Lower lobe of right lung (tissue), 2 donors: ENCODE measurements at regions not wholly inside any gene's neighbourhood (a gene's known extent, or its start where the extent isn't known, plus 50 kb on each side); places are given as distances from the start of the nearest gene placed in this dataset.
A peak's percentile ranks its signal among the peaks of the same experiment; 100 is the strongest.
"Not testable (repeated sequence)": the region's sequence is repeated elsewhere in the genome, so short reads cannot be mapped to it uniquely, and the experiment has no call there.

ENCODE experiments used
- ATAC-seq, 2 donors: fragments of 200-7000 bp; cut with Tn5 transposase; one replicate each; pipeline ENCODE4 v1.9.1; 2020 to 2022; ENCODE audit warnings: mild to moderate bottlenecking in 2 of 2, moderate library complexity in 2 of 2
- DNase-seq: peaks from one replicate; pipeline ENCODE4 v3.0.0-alpha.2; 2020
- H3K27ac ChIP-seq: fragments of 200-600 bp; one replicate; pipeline ENCODE4 v1.8.0; 2022
- H3K27me3 ChIP-seq: fragments of 200-600 bp; one replicate; pipeline ENCODE4 v1.8.0; 2022; ENCODE audit warnings: low read depth
- H3K36me3 ChIP-seq: fragments of 200-600 bp; one replicate; pipeline ENCODE4 v1.8.0; 2022; ENCODE audit warnings: mild to moderate bottlenecking
- H3K4me1 ChIP-seq: fragments of 200-600 bp; one replicate; pipeline ENCODE4 v1.8.0; 2022
- H3K4me3 ChIP-seq: fragments of 200-600 bp; one replicate; pipeline ENCODE4 v1.8.0; 2022; ENCODE audit warnings: mild to moderate bottlenecking
- H3K9me3 ChIP-seq: fragments of 200-600 bp; one replicate; pipeline ENCODE4 v1.8.0; 2022
- intact Hi-C: fragments of 100-400 bp; cut with DNase I; formaldehyde crosslinking; loops from one replicate; pipeline ENCODE4 v1.11.0; 2022
- TF ChIP-seq, protein P1 (sequence below): fragments of 200-600 bp; IDR thresholded peaks from one replicate; pipeline ENCODE4 v1.8.0; 2022; ENCODE audit warnings: antibody characterized with exemption, mild to moderate bottlenecking
- donor health status: DM: no; HTN: yes; CAD: no; lungs with severe emphysema.

DNA sequence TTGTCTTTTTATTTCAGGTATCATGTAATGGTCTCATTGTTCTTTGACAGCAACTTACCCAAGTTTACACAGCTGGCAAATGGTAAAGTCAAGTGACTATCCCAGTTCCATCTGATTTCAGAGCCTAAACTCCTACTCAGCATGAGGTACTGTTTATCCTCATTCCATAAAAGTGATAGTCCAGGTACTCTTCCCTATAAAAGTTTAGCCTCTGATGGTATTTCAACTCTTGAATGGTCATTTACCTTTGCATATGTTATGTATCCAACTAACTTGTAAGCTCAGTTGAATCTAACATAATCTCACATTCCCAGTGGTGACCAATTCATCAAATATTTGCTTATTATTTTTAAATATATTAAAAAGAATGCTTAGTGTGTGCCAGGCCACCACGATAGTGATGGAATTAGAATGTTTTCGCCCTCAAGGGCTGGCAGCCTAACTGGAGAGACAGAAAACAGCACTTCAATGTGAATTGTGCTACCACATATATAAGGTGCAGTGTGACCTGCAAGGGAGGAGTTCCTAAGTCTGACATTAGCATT lies 307.1 kb downstream of the CTH start:
- ATAC-seq: no peak
- intact Hi-C loops: no loop called here
- TF ChIP-seq, protein P1, sequence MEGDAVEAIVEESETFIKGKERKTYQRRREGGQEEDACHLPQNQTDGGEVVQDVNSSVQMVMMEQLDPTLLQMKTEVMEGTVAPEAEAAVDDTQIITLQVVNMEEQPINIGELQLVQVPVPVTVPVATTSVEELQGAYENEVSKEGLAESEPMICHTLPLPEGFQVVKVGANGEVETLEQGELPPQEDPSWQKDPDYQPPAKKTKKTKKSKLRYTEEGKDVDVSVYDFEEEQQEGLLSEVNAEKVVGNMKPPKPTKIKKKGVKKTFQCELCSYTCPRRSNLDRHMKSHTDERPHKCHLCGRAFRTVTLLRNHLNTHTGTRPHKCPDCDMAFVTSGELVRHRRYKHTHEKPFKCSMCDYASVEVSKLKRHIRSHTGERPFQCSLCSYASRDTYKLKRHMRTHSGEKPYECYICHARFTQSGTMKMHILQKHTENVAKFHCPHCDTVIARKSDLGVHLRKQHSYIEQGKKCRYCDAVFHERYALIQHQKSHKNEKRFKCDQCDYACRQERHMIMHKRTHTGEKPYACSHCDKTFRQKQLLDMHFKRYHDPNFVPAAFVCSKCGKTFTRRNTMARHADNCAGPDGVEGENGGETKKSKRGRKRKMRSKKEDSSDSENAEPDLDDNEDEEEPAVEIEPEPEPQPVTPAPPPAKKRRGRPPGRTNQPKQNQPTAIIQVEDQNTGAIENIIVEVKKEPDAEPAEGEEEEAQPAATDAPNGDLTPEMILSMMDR: no peak
- no peak overlapping the region for H3K4me3 ChIP-seq
- H3K9me3 ChIP-seq: no peaks in the 10 kb centered on the region
- H3K36me3 ChIP-seq: no peaks in the 10 kb centered on the region
- no peak for DNase-seq
- no peak overlapping the region for H3K27ac ChIP-seq
- no peaks in the 10 kb centered on the region for H3K4me1 ChIP-seq
- H3K27me3 ChIP-seq: no peaks in the 10 kb centered on the region

DNA sequence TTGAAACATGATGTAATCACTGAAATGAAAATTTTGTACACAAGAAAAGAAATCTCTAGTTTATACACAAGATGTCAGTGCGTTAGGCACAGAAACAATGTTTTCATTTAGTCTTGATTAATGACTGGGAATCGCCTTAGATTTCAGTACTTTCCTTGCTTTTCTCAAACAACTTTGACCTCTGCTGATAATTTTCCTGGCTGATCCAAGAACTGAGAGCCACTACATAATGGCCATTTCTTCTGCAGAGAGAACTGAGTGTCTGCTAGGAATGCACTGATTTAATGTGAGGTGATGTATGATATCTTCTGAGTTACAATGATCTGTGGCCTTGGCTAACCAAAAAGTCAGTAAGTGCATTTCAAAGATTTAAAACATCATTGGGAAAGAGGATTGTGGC lies 308.1 kb downstream of the CTH start:
- ATAC-seq: peak; percentile 26 to 56
- no peak overlapping the region for H3K4me3 ChIP-seq
- no peaks in the 10 kb centered on the region for H3K9me3 ChIP-seq
- DNase-seq: no peak
- intact Hi-C loops: no loop called here
- H3K36me3 ChIP-seq: no peaks in the 10 kb centered on the region
- H3K27me3 ChIP-seq: no peaks in the 10 kb centered on the region
- no peak overlapping the region for H3K27ac ChIP-seq
- TF ChIP-seq, protein P1: no peak
- H3K4me1 ChIP-seq: no peaks in the 10 kb centered on the region

DNA sequence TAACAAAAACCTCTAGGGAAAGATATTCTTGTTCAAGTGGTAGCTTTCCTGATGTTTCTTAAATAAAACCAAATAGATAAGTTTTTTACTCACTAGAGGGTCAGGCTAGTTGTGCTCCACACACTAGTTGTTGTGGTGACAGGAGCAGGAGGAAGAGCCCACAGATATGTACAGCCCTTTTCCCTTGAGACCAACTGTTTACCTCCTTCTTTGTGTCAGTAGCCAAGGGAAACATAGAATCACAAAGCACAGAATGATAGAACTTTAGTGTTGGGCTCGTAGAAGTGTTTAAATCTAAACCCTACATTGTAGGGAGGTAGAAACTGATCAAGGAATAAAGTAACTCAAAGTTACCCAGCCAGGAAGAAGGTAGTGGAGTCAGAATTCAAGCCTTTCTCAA lies 309.0 kb downstream of the CTH start:
- Histone ChIP-seq H3K27ac (no peak overlapping the region), H3K9me3 (peaks cover 2% of the 10 kb centered on the region), H3K36me3 (no peaks in the 10 kb centered on the region), H3K4me1 (no peaks in the 10 kb centered on the region), H3K4me3 (no peak overlapping the region), H3K27me3 (no peaks in the 10 kb centered on the region)
- ATAC-seq: no peak
- TF ChIP-seq, protein P1: no peak
- DNase-seq: no peak
- intact Hi-C loops: loop anchor here (10.0 kb wide), 1 partner anchor 155 kb away; no protein-coding TSS in a partner anchor

DNA sequence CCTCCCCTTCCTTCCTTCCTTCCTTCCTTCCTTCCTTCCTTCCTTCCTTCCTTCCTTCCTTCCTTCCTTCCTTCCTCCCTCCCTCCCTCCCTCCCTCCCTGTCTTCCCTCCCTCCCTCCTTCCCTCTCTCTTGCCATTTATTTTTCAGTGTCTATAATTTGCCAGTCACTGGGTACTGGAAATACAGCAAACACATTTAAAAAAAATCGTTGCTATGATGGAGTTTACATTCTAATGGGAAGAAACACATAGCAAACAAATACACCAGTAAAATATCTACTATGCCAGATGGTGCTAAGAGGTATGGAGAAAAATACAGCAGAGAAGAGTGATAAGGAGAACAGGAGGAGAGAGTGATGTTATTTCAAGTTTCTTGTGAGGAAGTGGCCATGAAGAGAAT lies 309.5 kb downstream of the CTH start:
- no peak for ATAC-seq
- Histone ChIP-seq H3K4me1 (no peaks in the 10 kb centered on the region), H3K36me3 (no peaks in the 10 kb centered on the region), H3K4me3 (no peak overlapping the region), H3K27ac (no peak overlapping the region), H3K27me3 (no peaks in the 10 kb centered on the region), H3K9me3 (peaks cover 6% of the 10 kb centered on the region)
- TF ChIP-seq, protein P1: no peak
- DNase-seq: no peak
- intact Hi-C loops: loop anchor here (10.0 kb wide), 1 partner anchor 156 kb away; no protein-coding TSS in a partner anchor

DNA sequence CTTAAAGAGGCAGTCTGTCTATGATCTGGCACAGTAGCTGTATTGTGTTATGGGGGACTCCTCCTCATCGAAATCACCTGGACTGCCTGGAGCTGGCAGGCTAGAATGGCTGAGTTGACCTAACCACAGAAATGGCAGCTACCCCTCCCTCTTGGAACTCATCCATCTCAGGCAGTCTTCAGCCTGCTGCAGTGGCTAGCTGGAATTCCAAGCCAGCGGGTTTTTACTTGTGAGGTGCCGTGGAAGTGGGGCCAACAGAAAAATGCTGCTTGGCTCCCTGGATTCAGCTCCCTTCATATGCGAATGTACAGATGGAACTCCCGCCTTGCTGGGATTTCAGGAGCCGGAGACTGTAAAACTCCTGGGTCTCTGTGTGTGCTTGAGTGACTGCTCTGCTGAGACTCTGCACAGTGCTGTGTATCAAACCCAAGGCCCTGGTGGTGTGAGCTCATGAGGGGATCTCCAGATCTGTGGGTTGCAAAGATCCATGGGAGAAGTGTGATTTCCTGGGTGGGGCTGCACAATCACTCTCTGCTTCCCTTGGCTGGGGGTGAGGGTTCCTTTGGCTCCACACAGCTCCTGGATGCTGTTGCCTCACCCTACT lies 316.9 kb downstream of the CTH start:
- Histone ChIP-seq H3K27ac (no peak overlapping the region), H3K9me3 (peaks cover 18% of the 10 kb centered on the region), H3K4me3 (no peak overlapping the region), H3K36me3 (no peaks in the 10 kb centered on the region), H3K27me3 (no peaks in the 10 kb centered on the region), H3K4me1 (no peaks in the 10 kb centered on the region)
- ATAC-seq (peak in 1 of 2 donors; percentile 27), DNase-seq (no peak)
- intact Hi-C loops: loop anchor here (10.0 kb wide), 1 partner anchor 163 kb away; no protein-coding TSS in a partner anchor
- TF ChIP-seq, protein P1: no peak

DNA sequence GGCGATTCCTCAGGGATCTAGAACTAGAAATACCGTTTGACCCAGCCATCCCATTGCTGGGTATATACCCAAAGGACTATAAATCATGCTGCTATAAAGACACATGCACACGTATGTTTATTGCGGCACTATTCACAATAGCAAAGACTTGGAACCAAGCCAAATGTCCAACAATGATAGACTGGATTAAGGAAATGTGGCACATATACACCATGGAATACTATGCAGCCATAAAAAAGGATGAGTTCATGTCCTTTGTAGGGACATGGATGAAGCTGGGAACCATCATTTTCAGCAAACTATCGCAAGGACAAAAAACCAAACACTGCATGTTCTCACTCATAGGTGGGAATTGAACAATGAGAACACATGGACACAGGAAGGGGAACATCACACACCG lies 311.1 kb downstream of the PTGER3 start:
- H3K27me3 ChIP-seq, H3K4me1 ChIP-seq, H3K36me3 ChIP-seq, intact Hi-C loops, ATAC-seq, H3K27ac ChIP-seq, H3K4me3 ChIP-seq, H3K9me3 ChIP-seq, DNase-seq: not testable (repeated sequence)
